NCI-H146 treated with DMSO at 0.1 percent for 48 hours (cell line): ENCODE measurements at regions not wholly inside any gene's neighbourhood (a gene's known extent, or its start where the extent isn't known, plus 50 kb on each side); places are given as distances from the start of the nearest gene placed in this dataset.
"Not testable (repeated sequence)": the region's sequence is repeated elsewhere in the genome, so short reads cannot be mapped to it uniquely, and the experiment has no call there.

ENCODE experiments used
- DNase-seq: peaks from one replicate; lab custom pipeline; 2025; ENCODE audit not compliant: unreplicated experiment; lab: John Stamatoyannopoulos, UW

GRCh38 chr18:30245766-30246455, 796.6 kb downstream of the DSC3 start:
- DNase-seq = no peak

GRCh38 chr18:30234755-30235154, 807.8 kb downstream of the DSC3 start:
- DNase-seq = no peak

GRCh38 chr18:30211112-30211511, 831.4 kb downstream of the DSC3 start:
- no peak for DNase-seq

GRCh38 chr18:30208546-30208945, 834.0 kb downstream of the DSC3 start:
- DNase-seq = no peak

GRCh38 chr18:30192216-30192615, 850.3 kb downstream of the DSC3 start:
- no peak for DNase-seq

- no peak for DNase-seq
Observed at GRCh38 chr18:30186245-30186644, 856.3 kb downstream of the DSC3 start.

GRCh38 chr18:30177056-30177455, 865.5 kb downstream of the DSC3 start:
- DNase-seq = no peak

- no peak for DNase-seq
Observed at GRCh38 chr18:30175621-30176225, 866.8 kb downstream of the DSC3 start.

GRCh38 chr18:30175061-30175574, 867.4 kb downstream of the DSC3 start:
- no peak for DNase-seq

GRCh38 chr18:30163573-30163972, 879.0 kb downstream of the DSC3 start:
- DNase-seq = no peak

GRCh38 chr18:30160124-30160523, 882.4 kb downstream of the DSC3 start:
- DNase-seq = no peak

- no peak for DNase-seq
Observed at GRCh38 chr18:30150586-30151250, 891.8 kb downstream of the DSC3 start.

- no peak for DNase-seq
Observed at GRCh38 chr18:30149585-30149984, 893.0 kb downstream of the DSC3 start.

GRCh38 chr18:30142870-30143269, 899.7 kb downstream of the DSC3 start:
- no peak for DNase-seq

GRCh38 chr18:30142248-30142647, 900.3 kb downstream of the DSC3 start:
- no peak for DNase-seq

- not testable (repeated sequence) for DNase-seq
Observed at GRCh38 chr18:30141506-30141905, 901.0 kb downstream of the DSC3 start.

- DNase-seq = no peak
Observed at GRCh38 chr18:30139631-30140287, 902.8 kb downstream of the DSC3 start.

- DNase-seq = no peak
Observed at GRCh38 chr18:30135938-30136337, 906.6 kb downstream of the DSC3 start.

- DNase-seq = no peak
Observed at GRCh38 chr18:30134020-30134419, 908.5 kb downstream of the DSC3 start.

GRCh38 chr18:30132959-30133358, 909.6 kb downstream of the DSC3 start:
- no peak for DNase-seq

- DNase-seq = no peak
Observed at GRCh38 chr18:30121397-30121796, 921.1 kb downstream of the DSC3 start.

GRCh38 chr18:30113454-30113853, 929.1 kb downstream of the DSC3 start:
- DNase-seq = no peak
